HG02943 (cell line): ENCODE measurements at regions not wholly inside any gene's neighbourhood (a gene's known extent, or its start where the extent isn't known, plus 50 kb on each side); places are given as distances from the start of the nearest gene placed in this dataset.

Source experiments
- ATAC-seq: cut with Tn5 transposase; IDR thresholded peaks from one replicate; pipeline ENCODE4 v1.9.1; 2021; ENCODE audit warnings: mild to moderate bottlenecking, low read depth, moderate library complexity; ENCODE audit not compliant: unreplicated experiment

DNA sequence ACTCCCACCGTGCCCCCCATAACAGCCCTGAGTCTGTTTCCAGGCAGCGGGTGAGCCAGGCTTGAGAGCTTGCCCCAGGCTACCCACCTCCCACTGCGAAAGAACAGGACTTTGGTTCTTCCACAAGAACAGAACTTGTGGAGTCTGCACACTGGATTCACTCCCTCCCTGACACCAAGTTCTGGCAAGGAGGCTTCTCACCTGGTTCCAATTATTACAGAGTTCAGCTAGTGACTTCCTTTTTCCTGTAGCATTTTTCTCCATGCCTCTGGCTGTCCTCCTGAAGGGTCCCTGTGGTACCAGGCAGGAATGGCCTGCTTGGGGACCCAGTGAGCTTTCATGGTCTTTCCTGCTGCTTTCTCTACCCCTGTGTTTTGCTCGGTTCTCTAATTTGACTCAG is 208.6 kb upstream of the SFRP2 start:
- ATAC-seq, result no peak

DNA sequence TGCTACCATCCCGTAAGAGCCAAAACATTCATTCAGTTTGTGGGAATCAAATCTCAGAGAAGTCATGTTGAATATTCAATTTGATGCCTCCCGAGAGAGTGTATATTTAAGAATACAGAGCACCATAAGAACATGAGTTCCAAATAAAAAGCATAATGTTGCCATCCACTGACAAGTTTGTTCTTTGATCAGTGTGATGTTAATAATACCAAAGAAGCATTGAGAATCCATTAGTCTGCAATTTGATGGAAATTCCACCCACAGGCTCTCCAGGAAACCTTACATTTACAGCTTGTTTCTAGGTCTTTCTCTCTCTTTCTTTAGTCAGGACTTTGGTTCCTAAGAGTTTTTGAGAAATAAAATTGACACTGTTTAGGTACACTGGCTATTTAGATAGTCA is 200.6 kb upstream of the SFRP2 start:
- no peak for ATAC-seq

GRCh38 chr4:153988492-153989363 is 199.8 kb upstream of the SFRP2 start:
- no peak for ATAC-seq

DNA sequence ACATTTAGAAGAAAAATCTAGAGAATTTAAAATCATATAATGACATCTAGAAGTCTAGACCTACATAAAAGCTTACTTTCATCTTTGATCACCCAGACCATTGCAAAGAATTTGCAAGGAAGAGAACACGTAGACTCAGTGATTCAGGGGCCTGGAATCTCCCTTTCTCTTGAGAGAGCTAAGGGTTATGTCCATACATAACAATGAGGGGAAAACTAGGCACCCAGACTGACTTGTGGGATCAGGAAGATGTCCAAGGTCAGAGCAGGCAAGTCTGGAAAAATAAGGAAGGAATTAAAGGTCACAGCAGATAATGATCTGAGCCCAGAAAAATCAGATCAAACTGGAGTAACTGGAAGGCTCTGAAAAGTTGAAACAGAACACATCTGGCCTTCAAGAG is 198.4 kb upstream of the SFRP2 start:
- ATAC-seq, result no peak

DNA sequence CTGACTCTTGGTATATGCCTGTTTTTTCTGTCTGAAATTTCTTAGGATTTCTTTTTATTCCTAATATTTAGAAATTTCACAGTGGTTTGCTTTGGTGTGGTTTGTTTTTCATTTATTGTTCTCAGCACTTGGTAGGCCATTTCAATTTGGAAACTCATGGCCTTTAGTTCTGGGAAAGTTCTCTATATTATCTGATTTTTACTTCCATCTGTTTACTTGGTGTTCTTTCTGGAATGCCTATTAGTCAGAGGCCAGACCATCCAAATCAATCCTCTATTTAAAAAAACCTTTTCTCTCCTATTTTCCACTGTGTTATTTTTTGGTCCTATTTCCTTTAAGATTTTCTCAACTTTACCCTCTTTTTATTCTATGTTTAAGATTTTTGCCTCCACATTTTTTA is 188.1 kb upstream of the SFRP2 start:
- ATAC-seq, result no peak

- no peak for ATAC-seq
These were observed 185.6 kb upstream of the SFRP2 start for GRCh38 chr4:153974452-153974851.

GRCh38 chr4:153973942-153974341 is 185.1 kb upstream of the SFRP2 start:
- ATAC-seq, result no peak

GRCh38 chr4:153971899-153972298 is 183.0 kb upstream of the SFRP2 start:
- no peak for ATAC-seq

DNA sequence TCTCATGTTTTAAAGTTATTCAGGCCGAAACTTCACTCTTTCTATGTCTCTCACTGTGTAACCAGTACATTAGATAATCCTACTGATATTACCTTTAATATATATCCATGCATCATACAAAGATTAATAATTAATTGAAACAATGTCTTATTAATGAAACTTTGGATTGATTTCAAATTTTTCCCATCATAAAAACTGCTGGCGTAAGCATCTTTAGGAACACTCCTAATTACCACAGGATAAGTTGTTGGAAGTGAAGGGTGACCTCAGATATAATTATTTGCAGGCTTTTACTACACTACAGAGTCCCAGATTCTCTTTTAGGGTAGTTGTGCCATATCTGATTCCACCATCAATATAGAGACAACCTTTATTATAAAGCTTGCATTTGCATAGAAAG is 181.3 kb upstream of the SFRP2 start:
- ATAC-seq, result no peak

DNA sequence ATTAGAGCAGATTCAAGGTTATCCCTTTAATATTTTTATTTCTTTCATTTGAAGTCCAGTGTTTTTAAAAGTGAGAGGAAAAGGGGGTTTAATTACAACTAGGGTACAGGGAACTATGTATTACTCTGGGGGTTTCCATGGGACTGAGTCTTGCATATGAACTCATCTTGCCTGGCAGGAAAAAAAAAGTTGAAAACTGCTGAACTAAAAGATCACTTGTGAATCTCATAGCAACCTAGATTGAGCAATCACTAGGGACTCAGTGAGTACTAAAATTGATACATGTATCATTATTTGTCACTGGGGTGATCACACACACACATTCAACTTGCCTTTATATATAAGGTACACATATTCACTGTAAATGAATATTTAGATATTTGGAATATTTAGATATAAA is 180.7 kb upstream of the SFRP2 start:
- ATAC-seq, result no peak

- ATAC-seq, result no peak
These were observed 177.8 kb upstream of the SFRP2 start for GRCh38 chr4:153966641-153967040.

- ATAC-seq, result no peak
These were observed 174.3 kb upstream of the SFRP2 start for GRCh38 chr4:153963216-153963615.

DNA sequence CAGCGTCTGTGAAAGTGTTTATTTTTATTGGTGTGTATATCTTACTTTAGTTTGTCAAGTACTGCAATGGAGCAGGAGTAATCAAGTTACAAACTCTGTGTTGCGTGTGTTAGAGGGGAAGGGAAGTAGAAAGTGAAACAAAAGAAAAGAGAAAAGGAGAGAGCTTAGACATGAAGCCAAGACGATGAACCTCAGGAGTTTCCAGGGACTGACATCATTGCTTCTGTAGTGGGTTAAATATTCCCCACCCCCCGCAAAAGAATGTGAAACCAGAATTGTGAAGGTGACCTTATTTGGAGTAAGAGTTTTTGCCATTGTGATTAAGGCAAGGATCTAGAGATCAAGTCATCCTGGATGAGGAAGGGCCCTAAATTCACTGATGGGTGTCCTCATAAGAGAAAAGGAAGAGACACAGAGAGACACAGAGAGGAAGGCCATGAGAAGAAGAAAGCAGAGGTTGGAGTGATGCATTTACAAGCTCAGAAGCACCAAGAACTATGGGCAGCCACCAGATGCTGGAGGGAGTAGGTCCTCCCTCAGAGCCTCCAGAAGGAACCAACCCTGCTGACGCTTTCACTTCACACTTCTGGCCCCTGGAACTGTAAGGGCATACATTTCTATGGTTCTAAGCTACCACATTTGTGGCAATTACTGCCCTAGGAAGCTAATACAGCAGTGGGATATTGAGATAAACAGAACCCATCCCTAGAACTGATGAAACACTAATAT is 173.6 kb upstream of the SFRP2 start:
- no peak for ATAC-seq

GRCh38 chr4:153955327-153955726 is 166.4 kb upstream of the SFRP2 start:
- ATAC-seq, result no peak

DNA sequence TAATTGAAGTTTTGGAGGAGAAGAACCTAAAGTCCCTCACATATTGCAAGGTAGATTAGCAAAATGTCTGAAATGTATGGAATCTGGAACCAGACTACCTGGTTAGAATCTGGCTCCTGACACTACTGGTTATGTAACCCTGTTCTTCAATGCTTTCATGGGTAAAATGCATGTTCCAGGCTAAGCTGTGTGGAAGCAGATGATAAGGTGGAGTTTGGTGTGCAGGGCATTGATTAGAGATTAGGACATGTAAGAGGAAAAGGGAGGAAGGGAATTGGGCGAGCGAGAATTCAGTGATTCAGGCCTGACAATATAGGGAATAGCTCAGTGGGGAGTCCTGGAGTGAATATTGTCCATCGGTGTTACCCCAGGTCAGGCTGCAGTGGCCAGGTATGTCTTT is 165.8 kb upstream of the SFRP2 start:
- no peak for ATAC-seq

- ATAC-seq, result no peak
These were observed 161.5 kb upstream of the SFRP2 start for GRCh38 chr4:153950100-153950979.

GRCh38 chr4:153948041-153948440 is 159.2 kb upstream of the SFRP2 start:
- ATAC-seq, result no peak

DNA sequence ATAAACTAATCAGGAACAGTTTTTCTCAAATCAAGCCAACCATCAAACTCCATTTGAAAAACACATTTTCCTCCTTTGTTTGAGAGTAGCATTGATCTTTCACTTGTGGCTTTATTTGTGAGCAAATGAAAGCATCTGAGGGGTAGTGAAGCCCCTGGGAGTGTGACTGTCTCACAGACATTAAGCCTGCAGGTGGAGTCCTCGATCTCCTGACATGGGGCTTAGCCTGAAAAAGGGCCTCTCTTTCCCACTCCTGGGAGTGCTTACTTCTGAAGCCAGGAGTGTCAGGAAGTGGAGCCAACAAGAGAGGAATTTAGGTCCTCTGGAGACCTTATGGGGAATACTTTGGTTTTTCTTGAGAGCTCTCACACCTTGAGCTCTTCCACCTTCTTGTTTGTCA is 158.2 kb upstream of the SFRP2 start:
- no peak for ATAC-seq

DNA sequence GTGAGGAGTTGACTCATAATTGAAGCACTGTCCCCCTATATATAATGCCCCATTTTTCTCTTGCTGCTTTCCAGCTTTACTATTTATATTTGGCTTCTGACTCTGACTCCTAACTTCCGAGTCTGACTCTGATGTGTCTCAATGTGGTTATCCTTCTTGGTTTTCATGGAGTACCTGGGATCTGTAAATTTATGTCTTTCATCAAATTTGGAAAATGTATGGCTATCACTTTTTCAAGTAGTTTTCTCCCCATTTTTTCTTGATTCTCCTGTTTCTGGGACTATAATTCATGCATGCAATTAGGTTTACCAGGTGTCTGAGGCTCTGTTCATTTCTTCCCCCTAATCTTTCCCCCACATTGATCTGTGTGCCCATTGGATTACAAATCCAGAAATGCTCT is 156.8 kb upstream of the SFRP2 start:
- ATAC-seq, result no peak

- no peak for ATAC-seq
These were observed 155.0 kb upstream of the SFRP2 start for GRCh38 chr4:153943738-153944415.
